ENCODE measurements at regions not wholly inside any gene's neighbourhood (a gene's known extent, or its start where the extent isn't known, plus 50 kb on each side); places are given as distances from the start of the nearest gene placed in this dataset.

GRCh38 chr9:690517-691111, 150.9 kb upstream of the DMRT1 start:
- DNase-seq, result no peak

- no peak for DNase-seq
These were observed 149.6 kb upstream of the DMRT1 start for GRCh38 chr9:691825-692400.

GRCh38 chr9:692636-693129, 148.8 kb upstream of the DMRT1 start:
- no peak for DNase-seq

- peak in 44 of 58 donors; percentile 14 to 88 (median 52) for DNase-seq
These were observed 148.1 kb upstream of the DMRT1 start for GRCh38 chr9:693201-694091.

- DNase-seq, result peak in 1 of 58 donors; percentile 89
These were observed 147.4 kb upstream of the DMRT1 start for GRCh38 chr9:694092-694402.

- DNase-seq, result peak in 48 of 58 donors; percentile 17 to 89 (median 62)
These were observed 146.9 kb upstream of the DMRT1 start for GRCh38 chr9:694403-695154.

- no peak for DNase-seq
These were observed 146.2 kb upstream of the DMRT1 start for GRCh38 chr9:695252-695651.

GRCh38 chr9:696332-697323, 144.9 kb upstream of the DMRT1 start:
- peak in 12 of 58 donors; percentile 12 to 47 (median 23) for DNase-seq

- DNase-seq, result no peak
These were observed 143.2 kb upstream of the DMRT1 start for GRCh38 chr9:698276-698675.

- no peak for DNase-seq
These were observed 142.5 kb upstream of the DMRT1 start for GRCh38 chr9:698954-699353.

- no peak for DNase-seq
These were observed 142.1 kb upstream of the DMRT1 start for GRCh38 chr9:699396-699795.

GRCh38 chr9:700365-701282, 140.9 kb upstream of the DMRT1 start:
- no peak for DNase-seq

- no peak for DNase-seq
These were observed 138.1 kb upstream of the DMRT1 start for GRCh38 chr9:703392-703791.

- DNase-seq, result no peak
These were observed 135.4 kb upstream of the DMRT1 start for GRCh38 chr9:706073-706472.

GRCh38 chr9:706606-707459, 134.7 kb upstream of the DMRT1 start:
- DNase-seq, result peak in 49 of 58 donors; percentile 15 to 79 (median 52)

- DNase-seq, result no peak
These were observed 133.3 kb upstream of the DMRT1 start for GRCh38 chr9:708182-708550.

GRCh38 chr9:708551-709432, 132.7 kb upstream of the DMRT1 start:
- peak in 1 of 58 donors; percentile 11 for DNase-seq
